ENCODE measurements at regions not wholly inside any gene's neighbourhood (a gene's known extent, or its start where the extent isn't known, plus 50 kb on each side); places are given as distances from the start of the nearest gene placed in this dataset.

DNA sequence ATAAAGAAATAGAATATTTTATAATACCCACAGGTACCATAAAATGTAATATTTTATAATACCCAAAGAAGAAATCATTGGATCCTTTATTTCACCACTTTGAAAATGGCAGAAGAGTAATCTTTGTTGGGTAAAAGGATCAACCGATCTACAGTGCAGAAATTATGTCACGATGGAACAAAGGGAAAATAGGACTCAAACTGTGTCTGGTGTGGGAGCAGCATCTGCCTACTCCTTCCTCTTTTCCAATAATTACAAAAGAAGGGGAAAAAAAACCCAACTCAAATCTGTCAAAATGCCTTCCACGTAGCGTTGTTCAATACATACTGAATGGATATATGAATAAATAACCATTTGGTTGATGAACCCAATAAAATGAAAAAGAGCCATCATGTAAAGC is 492.6 kb upstream of the TBL1XR1 start:
- no peaks in the 10 kb centered on the region for H3K9me3 ChIP-seq
- H3K27ac ChIP-seq: no peak overlapping the region
- no peaks in the 10 kb centered on the region for H3K4me1 ChIP-seq
- no peaks in the 10 kb centered on the region for H3K27me3 ChIP-seq
- DNase-seq (no peak), ATAC-seq (no peak)
- WGBS (ENCODE audit: insufficient coverage, low coverage, low lambda C conversion rate, missing lambda C conversion rate): 88% methylated on average over 4 of the region's 4 CpGs
- no peaks in the 10 kb centered on the region for H3K36me3 ChIP-seq
- TF ChIP-seq POLR2A (IDR thresholded peaks at IDR 0.05): no peak
- TF ChIP-seq, protein P1, sequence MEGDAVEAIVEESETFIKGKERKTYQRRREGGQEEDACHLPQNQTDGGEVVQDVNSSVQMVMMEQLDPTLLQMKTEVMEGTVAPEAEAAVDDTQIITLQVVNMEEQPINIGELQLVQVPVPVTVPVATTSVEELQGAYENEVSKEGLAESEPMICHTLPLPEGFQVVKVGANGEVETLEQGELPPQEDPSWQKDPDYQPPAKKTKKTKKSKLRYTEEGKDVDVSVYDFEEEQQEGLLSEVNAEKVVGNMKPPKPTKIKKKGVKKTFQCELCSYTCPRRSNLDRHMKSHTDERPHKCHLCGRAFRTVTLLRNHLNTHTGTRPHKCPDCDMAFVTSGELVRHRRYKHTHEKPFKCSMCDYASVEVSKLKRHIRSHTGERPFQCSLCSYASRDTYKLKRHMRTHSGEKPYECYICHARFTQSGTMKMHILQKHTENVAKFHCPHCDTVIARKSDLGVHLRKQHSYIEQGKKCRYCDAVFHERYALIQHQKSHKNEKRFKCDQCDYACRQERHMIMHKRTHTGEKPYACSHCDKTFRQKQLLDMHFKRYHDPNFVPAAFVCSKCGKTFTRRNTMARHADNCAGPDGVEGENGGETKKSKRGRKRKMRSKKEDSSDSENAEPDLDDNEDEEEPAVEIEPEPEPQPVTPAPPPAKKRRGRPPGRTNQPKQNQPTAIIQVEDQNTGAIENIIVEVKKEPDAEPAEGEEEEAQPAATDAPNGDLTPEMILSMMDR (IDR thresholded peaks at IDR 0.05): no peak
- no peak overlapping the region for H3K4me3 ChIP-seq
- intact Hi-C loops (cut with DNase I): no loop called here

DNA sequence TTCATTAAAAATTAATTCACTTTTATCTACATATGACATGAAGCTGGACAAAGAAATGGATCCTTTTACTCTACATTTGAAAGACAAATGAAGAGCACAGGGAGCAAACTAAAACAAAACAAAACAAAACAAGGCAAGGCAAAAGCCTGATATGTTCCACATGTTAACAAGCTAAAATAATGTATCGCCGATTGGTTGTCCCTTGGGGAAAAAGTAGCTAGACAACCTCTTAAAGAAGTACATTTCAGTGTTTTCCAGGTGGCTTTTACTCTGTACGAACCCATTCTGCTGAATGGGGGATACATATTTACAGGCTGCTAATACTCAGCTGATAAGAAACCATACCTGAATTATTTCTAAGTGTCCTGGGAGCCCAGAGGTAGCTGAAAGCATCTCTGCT is 493.0 kb upstream of the TBL1XR1 start:
- TF ChIP-seq, protein P1 (IDR thresholded peaks at IDR 0.05): no peak
- TF ChIP-seq POLR2A (IDR thresholded peaks at IDR 0.05): no peak
- Histone ChIP-seq H3K27me3 (no peaks in the 10 kb centered on the region), H3K4me3 (no peak overlapping the region), H3K27ac (no peak overlapping the region), H3K36me3 (no peaks in the 10 kb centered on the region), H3K9me3 (no peaks in the 10 kb centered on the region), H3K4me1 (no peaks in the 10 kb centered on the region)
- ATAC-seq: no peak
- intact Hi-C loops (cut with DNase I): no loop called here
- no peak for DNase-seq
- WGBS (ENCODE audit: insufficient coverage, low coverage, low lambda C conversion rate, missing lambda C conversion rate): 50% methylated on average over 2 of the region's 3 CpGs

DNA sequence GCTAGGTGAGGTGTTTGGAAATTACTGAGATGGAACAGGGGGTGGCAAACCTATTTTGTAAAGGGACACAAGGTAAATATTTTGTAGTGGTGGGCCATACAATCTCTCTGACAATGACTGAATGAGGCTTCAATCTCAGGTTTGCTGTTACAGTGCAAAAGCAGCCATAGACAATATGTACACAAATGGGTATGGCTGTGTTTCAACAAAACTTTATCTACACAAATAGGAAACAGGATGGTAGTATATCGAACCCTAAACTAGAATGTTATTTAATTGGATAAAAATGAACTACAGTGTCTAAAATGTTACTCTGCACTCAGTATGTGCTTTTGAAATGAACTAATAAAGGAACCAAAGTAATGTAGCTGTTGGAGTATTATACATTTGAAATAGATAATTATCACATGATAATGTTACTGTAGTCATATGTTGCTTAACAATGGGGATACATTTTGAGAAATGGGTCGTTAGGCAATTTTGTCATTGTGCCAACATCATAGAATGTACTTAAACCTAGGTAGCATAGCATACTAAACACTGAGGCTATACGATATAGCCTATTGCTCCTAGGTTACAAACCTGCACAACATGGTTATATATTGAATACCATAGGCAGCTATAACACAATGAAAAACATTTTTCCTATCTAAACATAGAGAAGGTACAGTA is 495.2 kb upstream of the TBL1XR1 start:
- no peak overlapping the region for H3K27ac ChIP-seq
- no peaks in the 10 kb centered on the region for H3K4me1 ChIP-seq
- ATAC-seq: no peak
- WGBS (ENCODE audit: insufficient coverage, low coverage, low lambda C conversion rate, missing lambda C conversion rate): 58% methylated on average over 3 of the region's 3 CpGs
- H3K36me3 ChIP-seq: no peaks in the 10 kb centered on the region
- TF ChIP-seq POLR2A (IDR thresholded peaks at IDR 0.05): no peak
- TF ChIP-seq, protein P1 (IDR thresholded peaks at IDR 0.05): no peak
- intact Hi-C loops (cut with DNase I): no loop called here
- no peaks in the 10 kb centered on the region for H3K9me3 ChIP-seq
- H3K27me3 ChIP-seq: no peaks in the 10 kb centered on the region
- no peak for DNase-seq
- no peak overlapping the region for H3K4me3 ChIP-seq

- Histone ChIP-seq H3K27ac (no peak overlapping the region), H3K9me3 (no peaks in the 10 kb centered on the region), H3K4me3 (no peak overlapping the region), H3K27me3 (no peaks in the 10 kb centered on the region), H3K36me3 (no peaks in the 10 kb centered on the region), H3K4me1 (no peaks in the 10 kb centered on the region)
- TF ChIP-seq, protein P1 (IDR thresholded peaks at IDR 0.05): no peak
- no peak for TF ChIP-seq POLR2A (IDR thresholded peaks at IDR 0.05)
- DNase-seq (no peak), ATAC-seq (no peak)
- 74% methylated on average over 4 of the region's 4 CpGs for WGBS (ENCODE audit: insufficient coverage, low coverage, low lambda C conversion rate, missing lambda C conversion rate)
- intact Hi-C loops (cut with DNase I): no loop called here
Observed at GRCh38 chr3:177693616-177694264, 496.5 kb upstream of the TBL1XR1 start.
